AG09309 (cell line): ENCODE measurements at regions not wholly inside any gene's neighbourhood (a gene's known extent, or its start where the extent isn't known, plus 50 kb on each side); places are given as distances from the start of the nearest gene placed in this dataset.
"Not testable (repeated sequence)": the region's sequence is repeated elsewhere in the genome, so short reads cannot be mapped to it uniquely, and the experiment has no call there.

Experiments
- DNase-seq: peaks from one replicate; pipeline ENCODE4 v3.0.0-alpha.2; 2010; ENCODE audit warnings: low read depth
- H3K4me3 ChIP-seq: 2 replicates; pipeline ENCODE4 v1.5.1; 2011; ENCODE audit warnings: mild to moderate bottlenecking, low read depth, low read length, moderate library complexity; ENCODE audit not compliant: control insufficient read depth
- CTCF ChIP-seq: IDR thresholded peaks from 2 replicates; pipeline ENCODE4 v1.5.1; 2011; ENCODE audit warnings: mild to moderate bottlenecking, low read depth, low read length, inconsistent platforms; ENCODE audit not compliant: insufficient read depth, control insufficient read depth; ENCODE audit errors: missing control alignments

- no peak for DNase-seq
- TF ChIP-seq CTCF: no peak
- no peak overlapping the region for H3K4me3 ChIP-seq
These were observed 1667.3 kb upstream of the CELF4 start for GRCh38 chr18:39232937-39233336.

- TF ChIP-seq CTCF: no peak
- DNase-seq: no peak
- H3K4me3 ChIP-seq: no peak overlapping the region
These were observed 1666.9 kb upstream of the CELF4 start for GRCh38 chr18:39232490-39232889.

GRCh38 chr18:39230086-39230803 lies 1664.6 kb upstream of the CELF4 start:
- H3K4me3 ChIP-seq: no peak overlapping the region
- no peak for TF ChIP-seq CTCF
- DNase-seq: no peak

GRCh38 chr18:39227769-39228168 lies 1662.2 kb upstream of the CELF4 start:
- not testable (repeated sequence) for DNase-seq, H3K4me3 ChIP-seq

- DNase-seq: no peak
- TF ChIP-seq CTCF: no peak
- no peak overlapping the region for H3K4me3 ChIP-seq
These were observed 1659.8 kb upstream of the CELF4 start for GRCh38 chr18:39225373-39225772.

- no peak for TF ChIP-seq CTCF
- DNase-seq: no peak
- no peak overlapping the region for H3K4me3 ChIP-seq
These were observed 1657.7 kb upstream of the CELF4 start for GRCh38 chr18:39223283-39223682.

GRCh38 chr18:39215920-39216319 lies 1650.3 kb upstream of the CELF4 start:
- no peak for DNase-seq
- no peak for TF ChIP-seq CTCF
- no peak overlapping the region for H3K4me3 ChIP-seq
